Muscle layer of duodenum (tissue), 2 donors: ENCODE measurements at regions not wholly inside any gene's neighbourhood (a gene's known extent, or its start where the extent isn't known, plus 50 kb on each side); places are given as distances from the start of the nearest gene placed in this dataset.
A peak's percentile ranks its signal among the peaks of the same experiment; 100 is the strongest.

Source experiments
- H3K27ac ChIP-seq: one replicate; pipeline ENCODE4 v1.7.0; 2013; ENCODE audit warnings: mild to moderate bottlenecking, low read length
- H3K27me3 ChIP-seq: one replicate; pipeline ENCODE4 v1.7.0; 2013; ENCODE audit warnings: low read depth, mild to moderate bottlenecking, control low read depth, low read length
- H3K36me3 ChIP-seq, 2 donors: one replicate each; pipeline ENCODE4 v1.7.0; 2013; ENCODE audit warnings: low read length in 2 of 2, control low read depth in 1 of 2, mild to moderate bottlenecking in 1 of 2; ENCODE audit not compliant: insufficient read depth in 2 of 2, control insufficient read depth in 1 of 2
- H3K4me1 ChIP-seq, 2 donors: one replicate each; pipeline ENCODE4 v1.7.0; 2013; ENCODE audit warnings: low read length in 2 of 2, mild to moderate bottlenecking in 2 of 2, control low read depth in 1 of 2, moderate library complexity in 1 of 2; ENCODE audit not compliant: insufficient read depth in 2 of 2, control insufficient read depth in 1 of 2
- H3K4me3 ChIP-seq, 2 donors: one replicate each; pipeline ENCODE4 v1.7.0; 2013; ENCODE audit warnings: low read length in 2 of 2, low read depth in 1 of 2, mild to moderate bottlenecking in 1 of 2
- H3K9me3 ChIP-seq, 2 donors: one replicate each; pipeline ENCODE4 v1.7.0; 2013; ENCODE audit warnings: low read length in 2 of 2, control low read depth in 1 of 2, mild to moderate bottlenecking in 1 of 2; ENCODE audit not compliant: control insufficient read depth in 1 of 2
- donor health status: healthy.

GRCh38 chr4:38315286-38315685 is 348.7 kb upstream of the KLF3 start:
- Histone ChIP-seq H3K9me3 (no peaks in the 10 kb centered on the region), H3K4me1 (peaks cover 10 to 12% of the 10 kb centered on the region in 2 donors), H3K27ac (no peak overlapping the region), H3K4me3 (no peak overlapping the region), H3K36me3 (no peaks in the 10 kb centered on the region), H3K27me3 (no peaks in the 10 kb centered on the region)

- Histone ChIP-seq H3K27ac (no peak overlapping the region), H3K4me3 (no peak overlapping the region), H3K36me3 (no peaks in the 10 kb centered on the region), H3K27me3 (no peaks in the 10 kb centered on the region), H3K9me3 (no peaks in the 10 kb centered on the region), H3K4me1 (peaks cover 11 to 15% of the 10 kb centered on the region in 2 donors)
These were observed 348.0 kb upstream of the KLF3 start for GRCh38 chr4:38316045-38316444.

GRCh38 chr4:38317041-38317674 is 346.8 kb upstream of the KLF3 start:
- no peaks in the 10 kb centered on the region for H3K9me3 ChIP-seq
- H3K27me3 ChIP-seq: no peaks in the 10 kb centered on the region
- peaks cover 11 to 15% of the 10 kb centered on the region in 2 donors for H3K4me1 ChIP-seq
- H3K4me3 ChIP-seq: no peak overlapping the region
- H3K27ac ChIP-seq: no peak overlapping the region
- no peaks in the 10 kb centered on the region for H3K36me3 ChIP-seq

- peak overlapping the region; percentile 47 to 54 for H3K4me3 ChIP-seq
- peak overlapping the region; percentile 99 for H3K27ac ChIP-seq
- H3K4me1 ChIP-seq: peaks cover 11 to 21% of the 10 kb centered on the region in 2 donors
- H3K9me3 ChIP-seq: no peaks in the 10 kb centered on the region
- H3K27me3 ChIP-seq: no peaks in the 10 kb centered on the region
- H3K36me3 ChIP-seq: no peaks in the 10 kb centered on the region
These were observed 345.1 kb upstream of the KLF3 start for GRCh38 chr4:38318737-38319455.

- peak overlapping the region; percentile 99 for H3K27ac ChIP-seq
- H3K27me3 ChIP-seq: no peaks in the 10 kb centered on the region
- H3K9me3 ChIP-seq: no peaks in the 10 kb centered on the region
- peaks cover 11 to 21% of the 10 kb centered on the region in 2 donors for H3K4me1 ChIP-seq
- no peaks in the 10 kb centered on the region for H3K36me3 ChIP-seq
- H3K4me3 ChIP-seq: peak overlapping the region; percentile 47 to 54
These were observed 344.3 kb upstream of the KLF3 start for GRCh38 chr4:38319456-38320342.

- Histone ChIP-seq H3K4me3 (no peak overlapping the region), H3K27ac (peak overlapping the region; percentile 99), H3K4me1 (peaks cover 11 to 21% of the 10 kb centered on the region in 2 donors), H3K9me3 (no peaks in the 10 kb centered on the region), H3K36me3 (no peaks in the 10 kb centered on the region), H3K27me3 (no peaks in the 10 kb centered on the region)
These were observed 343.7 kb upstream of the KLF3 start for GRCh38 chr4:38320343-38320695.

GRCh38 chr4:38320833-38321232 is 343.2 kb upstream of the KLF3 start:
- H3K36me3 ChIP-seq: no peaks in the 10 kb centered on the region
- H3K27ac ChIP-seq: no peak overlapping the region
- H3K27me3 ChIP-seq: no peaks in the 10 kb centered on the region
- H3K9me3 ChIP-seq: no peaks in the 10 kb centered on the region
- H3K4me1 ChIP-seq: peaks cover 11 to 21% of the 10 kb centered on the region in 2 donors
- H3K4me3 ChIP-seq: no peak overlapping the region

GRCh38 chr4:38322714-38323113 is 341.3 kb upstream of the KLF3 start:
- Histone ChIP-seq H3K4me1 (peaks cover 11 to 21% of the 10 kb centered on the region in 2 donors), H3K4me3 (no peak overlapping the region), H3K27me3 (no peaks in the 10 kb centered on the region), H3K36me3 (no peaks in the 10 kb centered on the region), H3K9me3 (no peaks in the 10 kb centered on the region), H3K27ac (no peak overlapping the region)

GRCh38 chr4:38323141-38323641 is 340.8 kb upstream of the KLF3 start:
- no peak overlapping the region for H3K4me3 ChIP-seq
- no peaks in the 10 kb centered on the region for H3K27me3 ChIP-seq
- no peak overlapping the region for H3K27ac ChIP-seq
- H3K9me3 ChIP-seq: no peaks in the 10 kb centered on the region
- H3K36me3 ChIP-seq: no peaks in the 10 kb centered on the region
- H3K4me1 ChIP-seq: peaks cover 10 to 21% of the 10 kb centered on the region in 2 donors

GRCh38 chr4:38324861-38325628 is 339.0 kb upstream of the KLF3 start:
- no peaks in the 10 kb centered on the region for H3K36me3 ChIP-seq
- no peaks in the 10 kb centered on the region for H3K9me3 ChIP-seq
- peaks cover 3 to 20% of the 10 kb centered on the region in 2 donors for H3K4me1 ChIP-seq
- no peak overlapping the region for H3K4me3 ChIP-seq
- H3K27me3 ChIP-seq: no peaks in the 10 kb centered on the region
- no peak overlapping the region for H3K27ac ChIP-seq

GRCh38 chr4:38325629-38325913 is 338.4 kb upstream of the KLF3 start:
- H3K27me3 ChIP-seq: no peaks in the 10 kb centered on the region
- H3K4me3 ChIP-seq: no peak overlapping the region
- peaks cover 0 to 15% of the 10 kb centered on the region in 2 donors for H3K4me1 ChIP-seq
- H3K9me3 ChIP-seq: no peaks in the 10 kb centered on the region
- no peak overlapping the region for H3K27ac ChIP-seq
- no peaks in the 10 kb centered on the region for H3K36me3 ChIP-seq
